Thyroid gland (tissue), 4 donors: ENCODE measurements at regions not wholly inside any gene's neighbourhood (a gene's known extent, or its start where the extent isn't known, plus 50 kb on each side); places are given as distances from the start of the nearest gene placed in this dataset.

Source experiments
- DNase-seq, 2 donors: peaks; one replicate each; pipeline ENCODE4 v3.0.0-alpha.2; 2019
- H3K27ac ChIP-seq, 3 donors: fragments of 200-600 bp; sonication (generic); 1 replicate in 2 of 3; 2 replicates in 1 of 3; pipeline ENCODE4 v1.5.1; 2016 to 2019; ENCODE audit warnings: mild to moderate bottlenecking in 1 of 3, moderate library complexity in 1 of 3
- H3K27me3 ChIP-seq: fragments of 200-600 bp; sonication (generic); one replicate; pipeline ENCODE4 v1.5.1; 2019
- H3K36me3 ChIP-seq, 2 donors: fragments of 200-600 bp; sonication (generic); one replicate each; pipeline ENCODE4 v1.5.1; 2016 to 2019
- H3K4me1 ChIP-seq, 2 donors: fragments of 200-600 bp; sonication (generic); one replicate each; pipeline ENCODE4 v1.5.1; 2017 to 2019
- H3K4me3 ChIP-seq, 3 donors: fragments of 200-600 bp; sonication (generic); replicated peaks in 1 of 3; 1 replicate in 2 of 3; 2 replicates in 1 of 3; pipeline ENCODE4 v1.5.1; 2016; ENCODE audit warnings: mild to moderate bottlenecking in 1 of 3
- H3K9me3 ChIP-seq: fragments of 200-600 bp; sonication (generic); one replicate; pipeline ENCODE4 v1.5.1; 2017
- POLR2A ChIP-seq, 2 donors: fragments of 450-650 bp; IDR thresholded peaks; one replicate each; pipeline ENCODE4 v1.6.1; 2017; ENCODE audit warnings: antibody characterized with exemption in 2 of 2, mild to moderate bottlenecking in 2 of 2, moderate library complexity in 1 of 2
- WGBS, 2 donors: methylation state at CpG; one replicate each; pipeline ENCODE4 v1.1.5; 2017; 5-methylcytosine and 5-hydroxymethylcytosine counted together
- intact Hi-C: fragments of 100-400 bp; cut with DNase I; formaldehyde crosslinking; loops from one replicate; pipeline ENCODE4 v1.15.1; 2023
- TF ChIP-seq, protein P1 (sequence below), 6 experiments: fragments of 200-600 bp in 3 of 6; fragments of 450-650 bp in 3 of 6; sonication (generic) in 3 of 6; IDR thresholded peaks; one replicate each; pipeline ENCODE4 v1.5.1; 2016 to 2019; ENCODE audit warnings: antibody characterized with exemption in 6 of 6, mild to moderate bottlenecking in 2 of 6, inconsistent platforms in 1 of 6, moderate library complexity in 1 of 6

DNA sequence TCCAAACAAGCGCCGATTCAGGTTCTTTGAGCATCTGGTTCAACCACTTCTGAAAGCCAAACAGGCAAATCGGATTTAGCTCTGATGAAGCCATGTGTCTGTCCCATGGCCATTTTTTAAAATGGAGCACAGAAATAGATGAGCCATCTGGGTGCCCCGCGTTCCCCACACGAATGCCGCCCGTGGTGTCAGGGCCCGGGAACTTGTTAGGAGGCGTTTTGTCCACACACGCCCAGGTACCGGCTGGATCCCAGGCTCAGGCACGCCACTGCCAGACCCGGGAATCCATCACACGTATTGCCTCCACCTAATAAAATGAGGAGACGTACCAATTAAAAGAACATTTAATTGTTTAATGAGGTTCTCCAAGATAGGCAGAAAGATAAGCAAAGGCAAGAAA lies 374.4 kb upstream of the SALL3 start:
- no peaks in the 10 kb centered on the region for H3K36me3 ChIP-seq
- no peak overlapping the region for H3K4me3 ChIP-seq
- H3K27ac ChIP-seq = no peak overlapping the region
- 93 to 95% methylated on average over 16 of the region's 16 CpGs for WGBS, 2 donors
- no peaks in the 10 kb centered on the region for H3K9me3 ChIP-seq
- TF ChIP-seq, protein P1, sequence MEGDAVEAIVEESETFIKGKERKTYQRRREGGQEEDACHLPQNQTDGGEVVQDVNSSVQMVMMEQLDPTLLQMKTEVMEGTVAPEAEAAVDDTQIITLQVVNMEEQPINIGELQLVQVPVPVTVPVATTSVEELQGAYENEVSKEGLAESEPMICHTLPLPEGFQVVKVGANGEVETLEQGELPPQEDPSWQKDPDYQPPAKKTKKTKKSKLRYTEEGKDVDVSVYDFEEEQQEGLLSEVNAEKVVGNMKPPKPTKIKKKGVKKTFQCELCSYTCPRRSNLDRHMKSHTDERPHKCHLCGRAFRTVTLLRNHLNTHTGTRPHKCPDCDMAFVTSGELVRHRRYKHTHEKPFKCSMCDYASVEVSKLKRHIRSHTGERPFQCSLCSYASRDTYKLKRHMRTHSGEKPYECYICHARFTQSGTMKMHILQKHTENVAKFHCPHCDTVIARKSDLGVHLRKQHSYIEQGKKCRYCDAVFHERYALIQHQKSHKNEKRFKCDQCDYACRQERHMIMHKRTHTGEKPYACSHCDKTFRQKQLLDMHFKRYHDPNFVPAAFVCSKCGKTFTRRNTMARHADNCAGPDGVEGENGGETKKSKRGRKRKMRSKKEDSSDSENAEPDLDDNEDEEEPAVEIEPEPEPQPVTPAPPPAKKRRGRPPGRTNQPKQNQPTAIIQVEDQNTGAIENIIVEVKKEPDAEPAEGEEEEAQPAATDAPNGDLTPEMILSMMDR (IDR thresholded peaks at IDR 0.05) = no peak
- no peak for TF ChIP-seq POLR2A (IDR thresholded peaks at IDR 0.05)
- intact Hi-C loops = no loop called here
- DNase-seq = no peak
- no peaks in the 10 kb centered on the region for H3K27me3 ChIP-seq
- H3K4me1 ChIP-seq = no peaks in the 10 kb centered on the region

DNA sequence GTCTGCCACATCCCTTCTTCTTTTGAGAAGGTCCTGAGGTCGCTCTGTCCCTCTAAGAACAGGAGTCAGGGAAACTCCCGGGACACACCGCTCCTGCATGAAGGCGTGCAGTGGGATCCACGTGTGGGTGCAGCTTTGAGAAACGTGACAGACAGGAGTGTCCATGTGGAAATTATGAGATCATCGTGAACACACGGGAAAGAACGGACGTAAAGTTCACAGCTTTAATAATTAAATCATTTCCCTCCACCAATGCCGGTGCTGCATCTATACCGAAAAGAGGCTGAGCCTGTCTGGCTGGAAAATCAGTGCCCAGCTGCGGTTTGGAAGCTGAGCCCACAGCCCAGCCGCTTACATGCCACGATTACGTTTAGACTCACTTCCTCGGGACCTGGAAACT lies 372.4 kb upstream of the SALL3 start:
- H3K27ac ChIP-seq = no peak overlapping the region
- WGBS, 2 donors = 75 to 82% methylated on average over 17 of the region's 17 CpGs
- H3K9me3 ChIP-seq = no peaks in the 10 kb centered on the region
- TF ChIP-seq, protein P1 (IDR thresholded peaks at IDR 0.05) = no peak
- TF ChIP-seq POLR2A (IDR thresholded peaks at IDR 0.05) = no peak
- intact Hi-C loops = no loop called here
- no peak for DNase-seq
- H3K4me3 ChIP-seq = no peak overlapping the region
- H3K4me1 ChIP-seq = no peaks in the 10 kb centered on the region
- H3K36me3 ChIP-seq = no peaks in the 10 kb centered on the region
- no peaks in the 10 kb centered on the region for H3K27me3 ChIP-seq

DNA sequence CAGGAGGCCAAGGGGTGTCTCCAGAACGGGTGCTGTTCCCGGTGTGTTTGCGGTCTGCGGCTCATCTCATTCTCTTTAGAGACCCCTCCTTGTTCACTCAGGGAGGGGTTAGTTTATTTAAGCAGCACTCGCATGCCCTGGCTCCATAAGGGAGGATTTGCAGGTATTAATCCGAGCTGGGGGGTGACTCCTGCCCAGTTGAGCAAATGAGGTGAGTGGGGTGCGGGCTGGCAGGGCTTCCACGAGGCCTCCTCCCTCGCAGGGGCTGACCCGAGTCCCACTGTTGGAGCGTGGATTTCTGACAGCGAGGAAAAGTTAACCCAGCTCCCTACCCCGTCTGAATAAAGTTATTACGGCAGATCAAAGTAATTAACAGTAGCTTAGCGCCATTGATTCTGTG lies 371.8 kb upstream of the SALL3 start:
- Histone ChIP-seq H3K4me1 (no peaks in the 10 kb centered on the region), H3K9me3 (no peaks in the 10 kb centered on the region), H3K4me3 (no peak overlapping the region), H3K27ac (no peak overlapping the region), H3K36me3 (no peaks in the 10 kb centered on the region), H3K27me3 (no peaks in the 10 kb centered on the region)
- no peak for DNase-seq
- TF ChIP-seq POLR2A (IDR thresholded peaks at IDR 0.05) = no peak
- TF ChIP-seq, protein P1 (IDR thresholded peaks at IDR 0.05) = no peak
- intact Hi-C loops = no loop called here
- WGBS, 2 donors = 79 to 83% methylated on average over 15 of the region's 15 CpGs

DNA sequence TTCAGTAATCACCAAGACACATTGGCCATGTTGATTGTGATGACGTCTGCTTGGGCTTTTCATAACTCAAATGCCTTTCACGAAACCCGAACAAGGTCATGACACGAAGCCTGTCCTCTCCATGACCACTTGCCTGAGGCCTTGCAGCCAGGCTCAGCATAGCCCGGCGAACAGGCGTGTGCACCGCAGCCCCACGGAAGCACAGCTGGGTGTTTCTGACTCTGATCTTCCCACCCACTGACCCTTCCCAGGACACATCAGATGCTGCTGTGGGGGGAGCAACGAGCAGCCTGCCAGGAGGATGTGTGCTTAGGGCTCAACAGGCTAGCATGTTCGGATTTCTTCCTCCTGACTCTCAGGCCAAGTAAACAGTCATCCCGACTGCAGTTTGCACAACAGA lies 369.4 kb upstream of the SALL3 start:
- Histone ChIP-seq H3K36me3 (no peaks in the 10 kb centered on the region), H3K4me3 (no peak overlapping the region), H3K4me1 (no peaks in the 10 kb centered on the region), H3K27me3 (no peaks in the 10 kb centered on the region), H3K9me3 (no peaks in the 10 kb centered on the region), H3K27ac (no peak overlapping the region)
- intact Hi-C loops = no loop called here
- TF ChIP-seq, protein P1 (IDR thresholded peaks at IDR 0.05) = no peak
- TF ChIP-seq POLR2A (IDR thresholded peaks at IDR 0.05) = no peak
- 73 to 77% methylated on average over 12 of the region's 12 CpGs for WGBS, 2 donors
- DNase-seq = no peak

DNA sequence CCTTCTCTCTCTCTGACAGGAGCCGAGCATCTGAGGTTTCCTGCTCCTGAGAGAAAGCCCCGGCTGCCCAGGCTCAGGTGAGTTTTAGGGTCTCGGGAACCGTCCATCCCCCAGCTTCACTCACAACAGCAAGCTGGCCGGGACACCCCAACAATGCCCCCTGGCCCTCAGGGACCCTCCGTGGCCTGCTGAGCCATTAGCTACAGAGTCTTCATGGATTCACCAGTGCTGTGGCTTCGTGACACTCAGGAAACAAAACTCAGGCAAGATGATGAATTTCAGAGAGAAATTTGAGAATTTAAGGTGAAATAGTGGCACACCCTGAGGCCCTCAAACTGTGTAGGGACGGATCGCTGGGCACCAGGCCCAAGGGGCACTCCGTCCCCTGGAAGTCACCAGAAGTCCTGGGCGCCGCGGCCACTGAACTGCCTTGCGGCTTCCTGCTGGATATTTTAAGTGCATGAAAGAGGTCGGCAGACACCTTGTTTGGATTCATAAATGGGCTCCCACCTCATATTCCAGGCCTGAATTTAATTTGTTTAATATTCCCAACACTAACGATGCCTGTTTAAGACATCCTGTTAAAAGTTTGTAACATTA lies 368.3 kb upstream of the SALL3 start:
- Histone ChIP-seq H3K27me3 (no peaks in the 10 kb centered on the region), H3K36me3 (no peaks in the 10 kb centered on the region), H3K27ac (no peak overlapping the region), H3K4me1 (no peaks in the 10 kb centered on the region), H3K4me3 (no peak overlapping the region), H3K9me3 (no peaks in the 10 kb centered on the region)
- intact Hi-C loops = no loop called here
- 76 to 88% methylated on average over 16 of the region's 16 CpGs for WGBS, 2 donors
- TF ChIP-seq POLR2A (IDR thresholded peaks at IDR 0.05) = no peak
- TF ChIP-seq, protein P1 (IDR thresholded peaks at IDR 0.05) = no peak
- DNase-seq = no peak
